ENCODE measurements at regions not wholly inside any gene's neighbourhood (a gene's known extent, or its start where the extent isn't known, plus 50 kb on each side); places are given as distances from the start of the nearest gene placed in this dataset.

- peaks cover 32% of the 10 kb centered on the region for H3K9me3 Mint-ChIP-seq
- no peak overlapping the region for H3K4me3 Mint-ChIP-seq
- Histone ChIP-seq H2AFZ (peak overlapping the region; percentile 70; the same call in 1 of the 2 replicates), H3K4me2 (no peak overlapping the region), H3K9me2 (ENCODE audit: insufficient read depth) (0 out of 2 replicates have a peak, but pooled peaks cover 3% of the 10 kb centered on the region), H3F3A (replicated peaks; ENCODE audit: low read depth) (no peaks in the 10 kb centered on the region), H3K27ac (ENCODE audit: low read depth) (no peak overlapping the region), H3K4me1 (ENCODE audit: insufficient read depth) (no peaks in the 10 kb centered on the region), H3K36me3 (ENCODE audit: insufficient read depth) (no peaks in the 10 kb centered on the region), H3K4me3 (no peak overlapping the region), H3K79me2 (replicated peaks; ENCODE audit: insufficient read depth) (no peaks in the 10 kb centered on the region), H4K20me1 (replicated peaks; ENCODE audit: insufficient read depth) (no peaks in the 10 kb centered on the region), H3K27me3 (ENCODE audit: insufficient read depth) (no peaks in the 10 kb centered on the region)
- no peak overlapping the region for H3K27ac Mint-ChIP-seq
- no peak for TF ChIP-seq REST (IDR thresholded peaks at IDR 0.05; ENCODE audit: unreplicated experiment)
- no peak for TF ChIP-seq CTCF (conservative IDR thresholded peaks at IDR 0.05; ENCODE audit: low read depth in 2 of 2)
- no peak for TF ChIP-seq ETS1 (IDR thresholded peaks at IDR 0.05)
- no peak for TF ChIP-seq STAT1 (IDR thresholded peaks at IDR 0.05; ENCODE audit: unreplicated experiment)
- TF ChIP-seq ZNF462 (CRISPR knock-in tag; IDR thresholded peaks at IDR 0.05), result no peak
- TF ChIP-seq EZH2phosphoT487 (IDR thresholded peaks at IDR 0.05; ENCODE audit: unreplicated experiment), result no peak
- TF ChIP-seq ZNF114 (CRISPR knock-in tag; IDR thresholded peaks at IDR 0.05), result no peak
- TF ChIP-seq ZNF331 (CRISPR knock-in tag; IDR thresholded peaks at IDR 0.05; ENCODE audit: low read depth), result no peak
- no peak for TF ChIP-seq JUNB (IDR thresholded peaks at IDR 0.05; ENCODE audit: unreplicated experiment)
- no peak for TF ChIP-seq POLR2AphosphoS5 (IDR thresholded peaks at IDR 0.05; ENCODE audit: low read depth)
- no peak for TF ChIP-seq NANOG (IDR thresholded peaks at IDR 0.05; ENCODE audit: borderline replicate concordance)
- no peaks in the 10 kb centered on the region for H3K4me1 Mint-ChIP-seq
- peaks cover 8% of the 10 kb centered on the region for H3K27me3 Mint-ChIP-seq (ENCODE audit: insufficient read depth, low read depth, poor library complexity)
- H3K36me3 Mint-ChIP-seq (ENCODE audit: low read depth), result peaks cover 10% of the 10 kb centered on the region
- no peak for ATAC-seq
- DNase-seq (ENCODE audit: low spot score), result no peak
Observed at GRCh38 chr14:103246070-103246469, 88.0 kb upstream of the EIF5 start.

Measured in GM23338 (cell line).